AG04449 (cell line): ENCODE measurements at regions not wholly inside any gene's neighbourhood (a gene's known extent, or its start where the extent isn't known, plus 50 kb on each side); places are given as distances from the start of the nearest gene placed in this dataset.

Source experiments
- CTCF ChIA-PET: fragments of 350-600 bp; formaldehyde crosslinking; extraction: SDS; loops from one replicate; lab custom pipeline; 2021; ENCODE audit warnings: antibody characterized with exemption; lab: Yijun Ruan, JAX
- POLR2A ChIA-PET: fragments of 400-600, 350-600 bp; formaldehyde crosslinking; extraction: SDS; loops from one replicate; lab custom pipeline; 2020; ENCODE audit warnings: antibody characterized with exemption, inconsistent platforms; lab: Yijun Ruan, JAX
- DNase-seq: peaks from one replicate; pipeline ENCODE4 v3.0.0-alpha.2; 2010; ENCODE audit warnings: low read depth, low spot score
- H3K4me3 ChIP-seq: 2 replicates; pipeline ENCODE4 v1.5.1; 2011; ENCODE audit warnings: low read depth, mild to moderate bottlenecking, control low read depth, low read length
- CTCF ChIP-seq: IDR thresholded peaks from one replicate; pipeline ENCODE4 v1.5.1; 2011; ENCODE audit warnings: mild to moderate bottlenecking, moderate library complexity, low read length, control low read depth, inconsistent platforms; ENCODE audit not compliant: insufficient read depth; ENCODE audit errors: missing control alignments

DNA sequence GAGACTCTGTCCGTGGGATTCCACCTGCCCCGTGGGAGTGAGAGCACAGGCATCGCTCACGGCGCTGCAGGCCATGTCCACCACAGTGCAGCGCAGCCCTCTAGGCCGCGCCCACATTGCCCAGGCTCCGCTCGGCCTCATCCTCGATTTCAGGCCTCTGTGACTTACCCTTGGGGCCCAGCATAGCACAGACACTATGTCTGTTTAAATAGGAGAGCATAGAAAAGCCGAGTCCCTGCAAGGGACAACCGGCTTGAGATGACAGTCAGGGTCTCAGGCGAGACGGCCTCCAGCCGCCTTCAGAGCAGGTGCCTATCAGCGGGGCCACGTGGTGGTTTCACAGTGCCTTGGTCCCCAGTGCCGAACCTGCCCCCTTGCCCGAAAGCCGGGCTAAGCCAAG is 56.9 kb upstream of the POFUT2 start:
- ChIA-PET CTCF (no interaction called here), POLR2A (no interaction called here)
- no peak for DNase-seq
- no peak overlapping the region for H3K4me3 ChIP-seq
- no peak for TF ChIP-seq CTCF

DNA sequence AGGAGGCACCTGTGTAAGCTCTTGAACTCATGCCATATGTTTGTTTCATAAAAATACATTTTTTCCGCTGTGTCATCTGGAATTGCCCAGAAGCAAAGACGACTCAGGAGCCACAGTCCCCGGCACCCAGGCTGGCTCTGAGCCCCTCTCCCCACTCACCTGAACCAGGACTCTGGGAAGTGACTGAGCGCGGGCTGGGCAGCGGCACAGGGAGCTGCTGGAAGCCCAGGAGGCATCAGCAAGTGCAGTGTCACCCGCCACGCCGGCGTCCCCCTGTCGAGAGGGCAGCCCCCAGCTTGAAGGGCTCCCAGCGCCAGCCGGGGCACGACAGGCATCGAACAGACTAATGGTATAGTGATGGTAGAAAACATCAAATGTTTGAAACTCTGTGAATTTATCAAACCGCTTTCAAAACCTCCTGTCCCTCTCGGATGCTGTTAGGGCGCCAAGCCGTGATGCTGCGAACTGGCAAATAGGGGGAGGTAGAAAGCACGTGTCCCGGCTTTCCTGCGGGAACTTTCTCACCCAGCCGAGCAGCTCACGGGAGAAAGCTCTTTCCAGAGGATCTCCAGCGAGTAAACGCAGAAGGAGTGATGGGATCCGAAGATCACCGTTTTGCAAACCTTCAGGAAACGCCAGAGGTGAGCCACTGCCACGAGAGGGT is 57.8 kb upstream of the COL18A1 start:
- no peak for TF ChIP-seq CTCF
- CTCF ChIA-PET: interaction anchor here (1.2 kb wide), 1 partner anchor 9 kb away, joined by 3 read pairs; no protein-coding TSS in a partner anchor
- DNase-seq: no peak
- POLR2A ChIA-PET: interaction anchor here (1.0 kb wide), 1 partner anchor 17 kb away, joined by 5 read pairs; no protein-coding TSS in a partner anchor
- no peak overlapping the region for H3K4me3 ChIP-seq

DNA sequence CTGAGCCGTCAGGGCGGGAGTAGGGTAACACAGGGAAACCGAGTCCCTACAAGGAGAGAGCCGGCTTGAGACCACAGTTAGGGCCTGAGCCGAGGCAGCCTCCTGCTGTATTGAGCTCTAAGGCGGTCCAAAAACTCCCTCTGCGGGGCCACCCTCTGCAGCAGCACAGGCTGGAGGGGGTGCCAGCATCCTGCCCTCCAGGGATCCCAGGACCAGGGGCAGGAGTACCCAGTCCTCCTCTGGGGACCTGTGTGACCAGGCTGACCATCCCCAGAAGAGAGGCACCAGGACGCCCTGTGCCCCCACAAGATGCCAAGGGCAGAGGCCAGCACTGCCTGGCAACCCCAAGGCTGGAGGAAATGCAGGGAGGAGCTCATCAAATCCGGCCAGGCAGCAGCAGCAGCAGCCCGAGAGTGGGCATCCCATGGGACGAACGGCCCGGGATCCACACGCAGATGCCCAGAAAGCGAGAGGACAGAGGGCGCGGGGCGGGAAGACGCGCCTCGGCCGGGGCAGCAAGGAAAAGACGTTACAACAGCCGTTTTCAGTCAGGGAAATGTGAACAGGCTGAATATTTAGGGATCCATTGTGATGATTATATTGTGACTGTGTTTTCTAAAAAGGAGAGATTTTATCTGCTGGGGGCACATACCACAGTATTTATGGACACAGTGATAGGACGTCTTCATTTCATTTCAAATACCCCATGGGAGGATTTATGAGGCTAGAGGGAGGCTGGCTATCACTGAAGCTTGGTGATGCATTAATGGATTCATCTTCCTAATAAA is 57.1 kb upstream of the COL18A1 start:
- POLR2A ChIA-PET: interaction anchor here (1.0 kb wide), 1 partner anchor 16 kb away, joined by 5 read pairs; no protein-coding TSS in a partner anchor
- CTCF ChIA-PET: interaction anchor here (0.8 kb wide), 1 partner anchor 16 kb away, joined by 4 read pairs; no protein-coding TSS in a partner anchor
- H3K4me3 ChIP-seq: no peak overlapping the region
- DNase-seq: no peak
- no peak for TF ChIP-seq CTCF

DNA sequence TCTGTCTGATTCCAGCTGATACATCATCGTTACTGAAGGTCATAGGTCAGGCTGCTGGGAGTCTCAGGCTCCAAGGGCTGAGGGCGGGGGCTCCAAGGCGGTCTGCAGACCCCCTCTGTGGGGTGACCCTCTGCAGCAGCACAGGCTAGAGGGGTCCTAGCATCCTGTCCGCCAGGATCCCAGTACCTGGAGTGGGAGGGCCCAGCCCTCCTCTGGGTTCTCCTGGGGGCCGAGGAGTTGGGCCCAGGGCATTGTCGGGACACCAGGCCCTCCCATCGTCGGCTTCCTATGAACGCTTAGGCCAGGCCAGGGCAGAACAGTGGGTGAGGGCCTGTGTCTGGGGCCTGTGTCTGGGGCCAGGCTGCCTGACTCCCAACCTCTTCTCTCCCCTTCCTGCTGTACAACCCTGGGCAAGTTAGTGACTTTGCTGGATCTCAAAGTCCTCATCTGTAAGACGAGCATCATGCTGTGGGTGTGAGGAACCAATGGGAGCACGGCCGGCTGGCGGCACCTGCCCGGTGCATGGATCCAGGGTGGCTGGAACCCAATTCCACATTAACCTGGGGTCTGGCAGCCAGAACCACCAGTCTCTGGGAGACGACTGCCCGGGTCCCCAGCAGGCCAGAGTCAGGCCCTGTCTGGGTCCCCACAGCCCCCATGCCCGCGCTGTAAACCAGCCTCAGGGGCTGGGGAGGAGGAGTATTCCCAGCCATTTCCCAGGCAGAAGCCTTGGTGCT is 56.2 kb upstream of the COL18A1 start:
- TF ChIP-seq CTCF: no peak
- ChIA-PET POLR2A (no interaction called here), CTCF (interaction anchor here (1.5 kb wide), 1 partner anchor 10 kb away, joined by 5 read pairs; no protein-coding TSS in a partner anchor)

DNA sequence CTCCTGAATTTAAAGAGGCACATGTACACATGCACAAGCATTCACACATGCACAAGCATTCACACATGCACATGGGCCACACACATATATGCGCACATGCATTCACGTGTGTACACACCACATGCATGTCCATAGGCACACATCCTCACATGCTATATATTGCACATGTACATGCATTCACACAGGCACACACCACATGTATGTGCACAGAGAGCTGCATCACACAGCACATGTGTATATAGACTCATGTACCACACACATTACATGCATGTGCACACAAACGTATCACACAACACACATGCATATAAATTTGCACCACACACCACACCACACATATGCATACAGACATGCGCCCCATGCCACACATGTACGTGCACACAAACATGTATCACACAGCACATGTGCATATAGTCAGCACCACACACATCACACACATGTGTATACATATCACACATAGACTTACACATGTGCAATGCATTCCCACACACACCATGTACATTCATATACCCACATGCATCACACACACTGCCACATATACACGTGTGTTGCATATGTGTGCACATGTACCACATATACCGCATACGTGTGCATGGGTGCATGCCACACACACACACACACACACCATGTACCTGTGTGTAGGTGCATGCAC is 54.6 kb upstream of the COL18A1 start:
- no peak overlapping the region for H3K4me3 ChIP-seq
- POLR2A ChIA-PET: interaction anchor here (1.2 kb wide), 1 partner anchor 13 kb away, joined by 3 read pairs; no protein-coding TSS in a partner anchor
- TF ChIP-seq CTCF: no peak
- CTCF ChIA-PET: interaction anchor here (1.1 to 1.5 kb wide), 3 partner anchors 8 to 58 kb away, joined by 3 to 5 read pairs (median 3); no protein-coding TSS in a partner anchor
- no peak for DNase-seq

More for the DNA sequence above, 56.2 kb upstream of the COL18A1 start:
- no peak for DNase-seq
- no peak overlapping the region for H3K4me3 ChIP-seq
